ENCODE measurements at regions not wholly inside any gene's neighbourhood (a gene's known extent, or its start where the extent isn't known, plus 50 kb on each side); places are given as distances from the start of the nearest gene placed in this dataset.

- intact Hi-C loops (cut with DNase I): no loop called here
- no peaks in the 10 kb centered on the region for H3K9me3 ChIP-seq
- DNase-seq (no peak), ATAC-seq (no peak)
- no peaks in the 10 kb centered on the region for H3K27me3 ChIP-seq
- H3K4me3 ChIP-seq: no peak overlapping the region
- no peak for TF ChIP-seq CTCF (IDR thresholded peaks at IDR 0.05)
- H3K4me1 ChIP-seq: no peaks in the 10 kb centered on the region
- H3K27ac ChIP-seq: no peak overlapping the region
- no peaks in the 10 kb centered on the region for H3K36me3 ChIP-seq
These were observed 185.4 kb downstream of the TTLL7 start for GRCh38 chr1:83813576-83813975.

- Histone ChIP-seq H3K4me3 (no peak overlapping the region), H3K27me3 (no peaks in the 10 kb centered on the region), H3K27ac (no peak overlapping the region), H3K4me1 (no peaks in the 10 kb centered on the region), H3K9me3 (no peaks in the 10 kb centered on the region), H3K36me3 (no peaks in the 10 kb centered on the region)
- ATAC-seq (no peak), DNase-seq (no peak)
- intact Hi-C loops (cut with DNase I): no loop called here
- TF ChIP-seq CTCF (IDR thresholded peaks at IDR 0.05): no peak
These were observed 188.8 kb downstream of the TTLL7 start for GRCh38 chr1:83810144-83810543.

GRCh38 chr1:83808536-83808935 lies 190.4 kb downstream of the TTLL7 start:
- H3K9me3 ChIP-seq: no peaks in the 10 kb centered on the region
- ATAC-seq (no peak), DNase-seq (no peak)
- no peaks in the 10 kb centered on the region for H3K36me3 ChIP-seq
- TF ChIP-seq CTCF (IDR thresholded peaks at IDR 0.05): no peak
- H3K27me3 ChIP-seq: no peaks in the 10 kb centered on the region
- H3K4me3 ChIP-seq: no peak overlapping the region
- intact Hi-C loops (cut with DNase I): no loop called here
- H3K27ac ChIP-seq: no peak overlapping the region
- no peaks in the 10 kb centered on the region for H3K4me1 ChIP-seq

- H3K27me3 ChIP-seq: no peaks in the 10 kb centered on the region
- no peaks in the 10 kb centered on the region for H3K9me3 ChIP-seq
- no peak for TF ChIP-seq CTCF (IDR thresholded peaks at IDR 0.05)
- intact Hi-C loops (cut with DNase I): no loop called here
- H3K27ac ChIP-seq: no peak overlapping the region
- no peak for ATAC-seq
- H3K4me3 ChIP-seq: no peak overlapping the region
- no peaks in the 10 kb centered on the region for H3K4me1 ChIP-seq
- no peak for DNase-seq
- no peaks in the 10 kb centered on the region for H3K36me3 ChIP-seq
These were observed 191.1 kb downstream of the TTLL7 start for GRCh38 chr1:83807821-83808220.

GRCh38 chr1:83807231-83807630 lies 191.7 kb downstream of the TTLL7 start:
- ATAC-seq (no peak), DNase-seq (no peak)
- Histone ChIP-seq H3K4me3 (no peak overlapping the region), H3K9me3 (no peaks in the 10 kb centered on the region), H3K27ac (no peak overlapping the region), H3K27me3 (no peaks in the 10 kb centered on the region), H3K4me1 (no peaks in the 10 kb centered on the region), H3K36me3 (no peaks in the 10 kb centered on the region)
- intact Hi-C loops (cut with DNase I): no loop called here
- TF ChIP-seq CTCF (IDR thresholded peaks at IDR 0.05): no peak

Data from left lung (tissue), 4 donors.